ENCODE measurements at regions not wholly inside any gene's neighbourhood (a gene's known extent, or its start where the extent isn't known, plus 50 kb on each side); places are given as distances from the start of the nearest gene placed in this dataset.

DNA sequence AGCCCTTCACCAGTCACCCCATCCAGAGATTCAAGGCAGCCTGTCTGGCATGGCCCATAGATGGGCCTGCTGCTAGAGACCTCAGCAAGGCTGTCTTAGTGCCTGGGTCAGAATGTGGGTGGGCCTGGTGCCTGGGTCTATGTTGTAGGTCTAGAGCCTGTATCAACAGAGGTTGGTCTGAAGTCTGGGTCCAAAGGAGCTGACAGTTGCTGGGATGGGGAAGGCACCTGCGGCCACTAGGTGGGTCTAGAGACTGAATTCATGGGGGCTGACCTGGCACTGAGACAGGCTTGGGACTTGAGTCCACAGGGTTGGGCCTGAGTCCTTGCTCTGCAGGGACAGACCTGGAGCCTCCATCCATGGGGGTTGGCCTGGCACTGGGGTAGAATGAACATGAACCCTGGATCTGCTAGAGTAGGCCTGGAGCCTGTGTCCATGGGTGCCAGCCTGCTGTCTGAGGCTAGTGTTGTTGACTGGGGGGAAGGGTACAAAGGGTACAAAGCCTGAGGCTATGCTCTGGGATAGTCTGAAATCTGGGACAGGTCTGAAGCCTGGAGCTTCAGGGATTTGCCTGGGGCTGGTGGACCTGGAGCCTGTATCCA is 516.8 kb downstream of the OLFM4 start:
- no peak for DNase-seq (ENCODE audit: low read depth)
- TF ChIP-seq, protein P1, sequence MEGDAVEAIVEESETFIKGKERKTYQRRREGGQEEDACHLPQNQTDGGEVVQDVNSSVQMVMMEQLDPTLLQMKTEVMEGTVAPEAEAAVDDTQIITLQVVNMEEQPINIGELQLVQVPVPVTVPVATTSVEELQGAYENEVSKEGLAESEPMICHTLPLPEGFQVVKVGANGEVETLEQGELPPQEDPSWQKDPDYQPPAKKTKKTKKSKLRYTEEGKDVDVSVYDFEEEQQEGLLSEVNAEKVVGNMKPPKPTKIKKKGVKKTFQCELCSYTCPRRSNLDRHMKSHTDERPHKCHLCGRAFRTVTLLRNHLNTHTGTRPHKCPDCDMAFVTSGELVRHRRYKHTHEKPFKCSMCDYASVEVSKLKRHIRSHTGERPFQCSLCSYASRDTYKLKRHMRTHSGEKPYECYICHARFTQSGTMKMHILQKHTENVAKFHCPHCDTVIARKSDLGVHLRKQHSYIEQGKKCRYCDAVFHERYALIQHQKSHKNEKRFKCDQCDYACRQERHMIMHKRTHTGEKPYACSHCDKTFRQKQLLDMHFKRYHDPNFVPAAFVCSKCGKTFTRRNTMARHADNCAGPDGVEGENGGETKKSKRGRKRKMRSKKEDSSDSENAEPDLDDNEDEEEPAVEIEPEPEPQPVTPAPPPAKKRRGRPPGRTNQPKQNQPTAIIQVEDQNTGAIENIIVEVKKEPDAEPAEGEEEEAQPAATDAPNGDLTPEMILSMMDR (IDR thresholded peaks at IDR 0.05; ENCODE audit: insufficient read depth, low read depth, low read length) = no peak
- no peak overlapping the region for H3K4me3 ChIP-seq (ENCODE audit: low read depth, low read length)

DNA sequence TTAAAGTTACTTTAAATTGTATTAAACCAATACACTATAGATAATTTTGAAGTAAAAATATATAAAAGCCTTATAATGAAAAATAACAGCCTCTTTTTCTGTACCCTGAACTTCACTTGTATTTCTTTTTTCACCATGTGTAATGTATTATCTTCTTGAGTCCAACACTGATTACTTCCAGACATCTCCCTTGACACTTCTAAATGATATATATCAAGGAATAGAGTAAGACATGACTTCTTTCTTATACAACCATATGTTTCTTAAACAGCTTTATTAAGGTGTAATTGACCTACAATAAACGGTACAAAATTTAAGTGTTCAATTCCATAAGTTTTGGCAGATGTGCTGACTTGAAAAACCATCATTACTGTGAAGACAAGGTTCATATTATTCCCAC is 531.9 kb downstream of the OLFM4 start:
- no peak for DNase-seq (ENCODE audit: low read depth)
- H3K4me3 ChIP-seq (ENCODE audit: low read depth, low read length) = no peak overlapping the region
- TF ChIP-seq, protein P1 (IDR thresholded peaks at IDR 0.05; ENCODE audit: insufficient read depth, low read depth, low read length) = no peak

DNA sequence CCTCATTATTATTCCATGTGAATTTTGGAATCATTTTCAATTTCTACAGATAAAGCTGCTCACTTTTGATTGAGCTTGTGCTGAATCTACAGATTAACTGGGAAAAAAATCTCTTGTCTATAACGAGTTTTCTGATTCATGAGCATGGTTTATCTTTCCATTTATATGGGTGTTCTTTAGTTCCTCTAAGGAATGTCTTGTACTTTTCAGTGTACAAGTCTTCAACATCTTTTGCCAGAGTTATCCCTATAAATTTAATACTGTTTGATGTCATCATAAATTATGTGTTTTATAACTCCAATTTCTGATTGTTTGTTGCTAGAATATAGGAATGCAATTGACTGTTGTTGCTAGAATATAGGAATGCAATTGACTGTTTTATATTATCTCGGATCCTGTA is 533.8 kb downstream of the OLFM4 start:
- no peak overlapping the region for H3K4me3 ChIP-seq (ENCODE audit: low read depth, low read length)
- no peak for DNase-seq (ENCODE audit: low read depth)
- TF ChIP-seq, protein P1 (IDR thresholded peaks at IDR 0.05; ENCODE audit: insufficient read depth, low read depth, low read length) = no peak

DNA sequence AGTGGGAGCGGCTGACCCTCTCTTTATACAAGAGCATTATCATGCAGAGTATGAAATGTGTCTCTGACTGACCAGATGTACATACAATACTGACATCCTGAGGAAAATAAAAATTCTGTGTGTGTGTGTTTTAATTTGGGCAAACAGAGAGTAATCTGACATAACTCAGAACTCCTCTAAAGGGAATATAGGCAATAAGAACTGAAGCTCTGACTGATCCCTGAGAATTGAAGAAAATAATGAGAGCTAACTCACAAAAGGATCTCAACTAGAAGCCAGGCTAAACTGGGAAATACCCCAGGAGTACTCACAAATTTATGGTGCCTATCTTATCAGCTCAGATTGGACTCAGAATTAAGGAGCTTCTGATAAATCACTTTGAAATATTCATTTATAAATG is 539.9 kb downstream of the OLFM4 start:
- H3K4me3 ChIP-seq (ENCODE audit: low read depth, low read length) = no peak overlapping the region
- DNase-seq (ENCODE audit: low read depth) = no peak
- TF ChIP-seq, protein P1 (IDR thresholded peaks at IDR 0.05; ENCODE audit: insufficient read depth, low read depth, low read length) = no peak

DNA sequence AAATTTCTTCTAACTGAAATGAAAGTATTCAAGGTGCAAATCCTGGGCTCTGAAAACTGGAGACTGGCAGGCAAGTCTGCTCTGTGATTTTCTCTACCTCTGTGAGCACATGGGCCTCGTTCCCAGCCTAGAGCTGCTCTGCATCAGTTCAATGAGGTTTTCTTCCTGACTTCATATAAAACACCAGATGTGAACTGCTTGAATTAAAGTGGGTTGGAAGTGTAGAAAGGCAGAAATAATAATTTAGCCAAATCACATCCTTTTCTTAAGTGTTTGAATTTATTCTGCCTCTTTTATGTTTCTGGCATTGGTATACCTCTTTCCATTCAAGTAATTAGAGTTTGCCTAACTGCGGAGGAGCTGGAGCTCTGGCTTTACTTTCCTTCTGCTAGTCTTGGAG is 540.8 kb downstream of the OLFM4 start:
- no peak overlapping the region for H3K4me3 ChIP-seq (ENCODE audit: low read depth, low read length)
- TF ChIP-seq, protein P1 (IDR thresholded peaks at IDR 0.05; ENCODE audit: insufficient read depth, low read depth, low read length) = no peak
- DNase-seq (ENCODE audit: low read depth) = no peak

DNA sequence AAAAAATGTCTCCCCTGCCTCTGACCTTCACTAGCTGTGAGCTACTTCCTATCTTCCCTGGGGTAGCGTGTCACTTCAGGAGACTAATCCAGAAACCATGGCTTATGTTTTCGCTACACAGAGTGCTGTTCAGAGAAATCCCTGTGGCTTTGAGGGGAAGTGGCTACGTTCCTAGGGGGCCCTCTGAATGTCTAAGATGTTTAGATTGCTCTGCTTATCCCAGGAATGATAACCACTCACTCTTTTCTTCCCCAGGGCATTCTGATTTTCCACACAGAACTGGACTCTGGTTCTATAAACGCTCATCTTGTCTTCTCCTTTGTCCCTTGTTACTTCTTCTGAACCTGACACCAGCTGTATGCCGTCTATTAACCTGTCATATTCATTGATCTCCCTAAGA is 572.5 kb downstream of the OLFM4 start:
- no peak overlapping the region for H3K4me3 ChIP-seq (ENCODE audit: low read depth, low read length)
- TF ChIP-seq, protein P1 (IDR thresholded peaks at IDR 0.05; ENCODE audit: insufficient read depth, low read depth, low read length) = no peak
- no peak for DNase-seq (ENCODE audit: low read depth)

DNA sequence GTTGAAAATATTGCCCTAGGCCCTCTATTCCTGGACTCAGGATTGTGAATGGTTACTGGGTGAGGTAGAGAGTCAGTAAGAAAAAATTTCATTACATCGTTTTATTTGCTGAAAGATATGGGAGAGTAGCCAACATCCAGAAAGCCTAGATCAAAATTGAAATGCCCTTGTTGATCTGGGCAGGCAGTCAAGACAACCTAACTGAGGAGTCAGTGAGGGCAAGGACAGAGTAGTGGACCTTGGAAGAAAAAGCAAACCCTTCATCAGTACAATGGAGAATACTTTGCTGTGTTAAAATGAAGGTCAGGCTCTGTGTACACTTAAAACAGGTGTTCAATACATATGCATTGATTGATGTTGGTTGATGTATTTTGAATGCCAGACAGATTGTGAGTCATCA is 576.7 kb downstream of the OLFM4 start:
- TF ChIP-seq, protein P1 (IDR thresholded peaks at IDR 0.05; ENCODE audit: insufficient read depth, low read depth, low read length) = no peak
- DNase-seq (ENCODE audit: low read depth) = no peak
- no peak overlapping the region for H3K4me3 ChIP-seq (ENCODE audit: low read depth, low read length)
